ENCODE measurements at regions not wholly inside any gene's neighbourhood (a gene's known extent, or its start where the extent isn't known, plus 50 kb on each side); places are given as distances from the start of the nearest gene placed in this dataset.
A peak's percentile ranks its signal among the peaks of the same experiment; 100 is the strongest.

GRCh38 chr10:44714451-44714850 is 196.7 kb upstream of the TMEM72 start:
- WGBS, 2 donors = 92 to 93% methylated on average over 4 of the region's 4 CpGs
- Histone ChIP-seq H3K4me1 (ENCODE audit: control insufficient read depth in 1 of 2, insufficient read depth in 2 of 2, low read length in 2 of 2) (no peaks in the 10 kb centered on the region), H3K27me3 (ENCODE audit: control insufficient read depth in 1 of 2, insufficient read depth in 2 of 2, low read length in 1 of 2) (no peaks in the 10 kb centered on the region), H3K9me3 (ENCODE audit: control insufficient read depth, low read length) (no peaks in the 10 kb centered on the region), H3K27ac (ENCODE audit: low read depth in 1 of 2, low read length in 2 of 2) (no peak overlapping the region), H3K36me3 (ENCODE audit: control insufficient read depth in 1 of 2, insufficient read depth in 2 of 2, low read length in 1 of 2) (no peaks in the 10 kb centered on the region), H3K4me3 (ENCODE audit: low read length in 2 of 2) (no peak overlapping the region)
- ATAC-seq (ENCODE audit: low FRiP score) (no peak), DNase-seq (no peak)
- intact Hi-C loops (cut with DNase I) = no loop called here

DNA sequence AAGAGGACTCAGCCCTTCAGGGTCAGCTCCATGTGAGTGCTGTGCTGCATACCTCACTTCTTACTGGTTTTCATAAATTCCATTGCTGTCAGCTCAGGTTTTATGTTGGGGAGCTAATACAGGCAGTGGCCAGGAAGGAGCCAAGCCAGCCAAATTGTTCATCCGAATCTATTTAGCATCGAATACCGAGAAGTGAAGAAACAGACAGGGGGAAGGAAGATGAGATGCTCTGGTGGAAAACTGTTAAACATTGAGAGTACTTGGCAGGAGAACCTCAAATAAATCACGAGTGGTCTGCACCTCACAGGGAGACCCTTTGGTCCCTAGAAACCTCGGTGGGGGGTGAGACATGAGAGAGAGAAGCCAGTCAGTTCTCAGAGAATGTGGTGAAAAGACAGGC is 196.0 kb upstream of the TMEM72 start:
- H3K4me1 ChIP-seq (ENCODE audit: control insufficient read depth in 1 of 2, insufficient read depth in 2 of 2, low read length in 2 of 2) = no peaks in the 10 kb centered on the region
- H3K27me3 ChIP-seq (ENCODE audit: control insufficient read depth in 1 of 2, insufficient read depth in 2 of 2, low read length in 1 of 2) = no peaks in the 10 kb centered on the region
- H3K9me3 ChIP-seq (ENCODE audit: control insufficient read depth, low read length) = no peaks in the 10 kb centered on the region
- WGBS, 2 donors = 71 to 76% methylated on average over 5 of the region's 5 CpGs
- H3K27ac ChIP-seq (ENCODE audit: low read depth in 1 of 2, low read length in 2 of 2) = no peak overlapping the region
- no peak overlapping the region for H3K4me3 ChIP-seq (ENCODE audit: low read length in 2 of 2)
- no peaks in the 10 kb centered on the region for H3K36me3 ChIP-seq (ENCODE audit: control insufficient read depth in 1 of 2, insufficient read depth in 2 of 2, low read length in 1 of 2)
- no peak for ATAC-seq (ENCODE audit: low FRiP score)
- DNase-seq = no peak
- intact Hi-C loops (cut with DNase I) = no loop called here

DNA sequence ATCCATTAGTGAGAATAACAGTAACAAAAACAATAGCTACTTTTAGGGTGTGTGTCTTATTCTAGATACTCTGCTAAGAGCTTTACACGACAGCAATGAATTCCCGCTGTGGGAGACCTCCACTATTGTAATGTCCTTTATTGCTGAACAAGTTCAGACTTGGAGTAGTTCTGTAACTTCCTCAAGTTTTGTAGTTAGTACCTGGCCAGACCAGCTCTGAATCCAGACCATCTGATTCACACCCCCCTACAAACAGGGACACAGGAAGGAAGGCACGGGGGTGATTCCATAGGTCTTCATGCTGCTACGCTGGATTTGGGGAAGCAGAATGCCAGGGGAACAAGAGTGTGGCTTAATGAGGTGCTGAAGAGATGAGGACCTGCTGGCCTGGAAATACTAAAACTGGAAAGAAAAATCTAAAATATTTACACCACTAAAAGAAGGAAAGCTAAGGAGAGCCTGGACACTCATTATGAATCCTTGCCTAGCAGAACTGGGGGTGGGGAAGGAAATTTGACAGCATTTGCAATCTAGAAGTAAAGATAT is 194.6 kb upstream of the TMEM72 start:
- DNase-seq (no peak), ATAC-seq (ENCODE audit: low FRiP score) (no peak)
- Histone ChIP-seq H3K9me3 (ENCODE audit: control insufficient read depth, low read length) (no peaks in the 10 kb centered on the region), H3K4me3 (ENCODE audit: low read length in 2 of 2) (no peak overlapping the region), H3K36me3 (ENCODE audit: control insufficient read depth in 1 of 2, insufficient read depth in 2 of 2, low read length in 1 of 2) (no peaks in the 10 kb centered on the region), H3K27me3 (ENCODE audit: control insufficient read depth in 1 of 2, insufficient read depth in 2 of 2, low read length in 1 of 2) (no peaks in the 10 kb centered on the region), H3K4me1 (ENCODE audit: control insufficient read depth in 1 of 2, insufficient read depth in 2 of 2, low read length in 2 of 2) (no peaks in the 10 kb centered on the region), H3K27ac (ENCODE audit: low read depth in 1 of 2, low read length in 2 of 2) (no peak overlapping the region)
- WGBS, 2 donors = 94 to 96% methylated on average over 4 of the region's 4 CpGs
- intact Hi-C loops (cut with DNase I) = no loop called here

DNA sequence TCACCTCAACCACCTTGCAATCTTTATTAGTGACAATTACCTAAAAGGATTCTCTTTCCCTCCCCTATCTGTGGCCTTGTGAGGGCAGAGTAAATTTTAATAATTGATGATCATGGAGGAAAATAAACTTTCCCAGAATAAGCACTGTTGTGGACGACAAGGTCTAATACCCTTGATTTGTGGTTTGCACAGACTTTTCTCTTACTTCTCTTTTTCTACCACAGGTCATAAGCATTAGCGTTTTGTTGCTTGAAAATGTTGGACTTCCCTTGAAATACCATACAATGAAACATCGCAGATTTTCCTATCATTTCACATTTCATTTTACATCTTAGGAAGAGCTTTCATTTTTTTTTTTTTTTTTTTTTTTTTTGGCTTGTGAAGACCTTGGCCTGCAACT is 188.1 kb upstream of the TMEM72 start:
- Histone ChIP-seq H3K27me3 (ENCODE audit: control insufficient read depth in 1 of 2, insufficient read depth in 2 of 2, low read length in 1 of 2) (no peaks in the 10 kb centered on the region), H3K9me3 (ENCODE audit: control insufficient read depth, low read length) (no peaks in the 10 kb centered on the region), H3K4me3 (ENCODE audit: low read length in 2 of 2) (no peak overlapping the region), H3K27ac (ENCODE audit: low read depth in 1 of 2, low read length in 2 of 2) (no peak overlapping the region), H3K4me1 (ENCODE audit: control insufficient read depth in 1 of 2, insufficient read depth in 2 of 2, low read length in 2 of 2) (peaks cover 4% of the 10 kb centered on the region in 2 donors), H3K36me3 (ENCODE audit: control insufficient read depth in 1 of 2, insufficient read depth in 2 of 2, low read length in 1 of 2) (no peaks in the 10 kb centered on the region)
- no peak for ATAC-seq (ENCODE audit: low FRiP score)
- no peak for DNase-seq
- 82 to 89% methylated on average over 3 of the region's 3 CpGs for WGBS, 2 donors
- intact Hi-C loops (cut with DNase I) = loop anchor here in 1 of 2 donors (10.0 kb wide), 1 partner anchor 328 kb away; no protein-coding TSS in a partner anchor

- intact Hi-C loops (cut with DNase I) = loop anchor here in 1 of 2 donors (10.0 kb wide), 1 partner anchor 329 kb away; no protein-coding TSS in a partner anchor
- Histone ChIP-seq H3K27me3 (ENCODE audit: control insufficient read depth in 1 of 2, insufficient read depth in 2 of 2, low read length in 1 of 2) (no peaks in the 10 kb centered on the region), H3K27ac (ENCODE audit: low read depth in 1 of 2, low read length in 2 of 2) (no peak overlapping the region), H3K4me1 (ENCODE audit: control insufficient read depth in 1 of 2, insufficient read depth in 2 of 2, low read length in 2 of 2) (peaks cover 4% of the 10 kb centered on the region in 2 donors), H3K9me3 (ENCODE audit: control insufficient read depth, low read length) (no peaks in the 10 kb centered on the region), H3K4me3 (ENCODE audit: low read length in 2 of 2) (no peak overlapping the region), H3K36me3 (ENCODE audit: control insufficient read depth in 1 of 2, insufficient read depth in 2 of 2, low read length in 1 of 2) (no peaks in the 10 kb centered on the region)
- ATAC-seq (ENCODE audit: low FRiP score) (peak; percentile 80), DNase-seq (peak; percentile 79 to 81)
- 10% methylated on average over 7 of the region's 7 CpGs for WGBS, 2 donors
Measured at GRCh38 chr10:44723619-44724325, 187.4 kb upstream of the TMEM72 start.

GRCh38 chr10:44724415-44725174 is 186.5 kb upstream of the TMEM72 start:
- H3K4me1 ChIP-seq (ENCODE audit: control insufficient read depth in 1 of 2, insufficient read depth in 2 of 2, low read length in 2 of 2) = peaks cover 4% of the 10 kb centered on the region in 2 donors
- H3K9me3 ChIP-seq (ENCODE audit: control insufficient read depth, low read length) = no peaks in the 10 kb centered on the region
- H3K27ac ChIP-seq (ENCODE audit: low read depth in 1 of 2, low read length in 2 of 2) = peak overlapping the region; percentile 46 to 76
- no peaks in the 10 kb centered on the region for H3K36me3 ChIP-seq (ENCODE audit: control insufficient read depth in 1 of 2, insufficient read depth in 2 of 2, low read length in 1 of 2)
- H3K4me3 ChIP-seq (ENCODE audit: low read length in 2 of 2) = no peak overlapping the region
- H3K27me3 ChIP-seq (ENCODE audit: control insufficient read depth in 1 of 2, insufficient read depth in 2 of 2, low read length in 1 of 2) = no peaks in the 10 kb centered on the region
- 14 to 16% methylated on average over 6 of the region's 6 CpGs for WGBS, 2 donors
- peak in 1 of 2 donors; percentile 73 for DNase-seq
- intact Hi-C loops (cut with DNase I) = loop anchor here in 1 of 2 donors (10.0 kb wide), 1 partner anchor 330 kb away; no protein-coding TSS in a partner anchor
- peak; percentile 29 for ATAC-seq (ENCODE audit: low FRiP score)

GRCh38 chr10:44725404-44725803 is 185.7 kb upstream of the TMEM72 start:
- no peak overlapping the region for H3K4me3 ChIP-seq (ENCODE audit: low read length in 2 of 2)
- H3K9me3 ChIP-seq (ENCODE audit: control insufficient read depth, low read length) = no peaks in the 10 kb centered on the region
- H3K27me3 ChIP-seq (ENCODE audit: control insufficient read depth in 1 of 2, insufficient read depth in 2 of 2, low read length in 1 of 2) = no peaks in the 10 kb centered on the region
- ATAC-seq (ENCODE audit: low FRiP score) (peak; percentile 69), DNase-seq (no peak)
- H3K4me1 ChIP-seq (ENCODE audit: control insufficient read depth in 1 of 2, insufficient read depth in 2 of 2, low read length in 2 of 2) = peaks cover 4% of the 10 kb centered on the region in 2 donors
- H3K27ac ChIP-seq (ENCODE audit: low read depth in 1 of 2, low read length in 2 of 2) = peak overlapping the region in 1 of 2 donors; percentile 76
- 78 to 79% methylated on average over 2 of the region's 2 CpGs for WGBS, 2 donors
- H3K36me3 ChIP-seq (ENCODE audit: control insufficient read depth in 1 of 2, insufficient read depth in 2 of 2, low read length in 1 of 2) = no peaks in the 10 kb centered on the region
- intact Hi-C loops (cut with DNase I) = loop anchor here in 1 of 2 donors (10.0 kb wide), 1 partner anchor 331 kb away; no protein-coding TSS in a partner anchor

GRCh38 chr10:44731283-44731682 is 179.9 kb upstream of the TMEM72 start:
- WGBS, 2 donors = 94 to 97% methylated on average over 2 of the region's 2 CpGs
- no peaks in the 10 kb centered on the region for H3K27me3 ChIP-seq (ENCODE audit: control insufficient read depth in 1 of 2, insufficient read depth in 2 of 2, low read length in 1 of 2)
- ATAC-seq (ENCODE audit: low FRiP score) (no peak), DNase-seq (no peak)
- no peaks in the 10 kb centered on the region for H3K36me3 ChIP-seq (ENCODE audit: control insufficient read depth in 1 of 2, insufficient read depth in 2 of 2, low read length in 1 of 2)
- intact Hi-C loops (cut with DNase I) = no loop called here
- H3K27ac ChIP-seq (ENCODE audit: low read depth in 1 of 2, low read length in 2 of 2) = no peak overlapping the region
- H3K4me3 ChIP-seq (ENCODE audit: low read length in 2 of 2) = no peak overlapping the region
- H3K9me3 ChIP-seq (ENCODE audit: control insufficient read depth, low read length) = no peaks in the 10 kb centered on the region
- H3K4me1 ChIP-seq (ENCODE audit: control insufficient read depth in 1 of 2, insufficient read depth in 2 of 2, low read length in 2 of 2) = no peaks in the 10 kb centered on the region
